Endothelial cell (in vitro differentiated cells): ENCODE measurements at regions not wholly inside any gene's neighbourhood (a gene's known extent, or its start where the extent isn't known, plus 50 kb on each side); places are given as distances from the start of the nearest gene placed in this dataset.

ENCODE experiments used
- DNase-seq: peaks from one replicate; pipeline ENCODE4 v3.0.0; 2021; ENCODE audit warnings: low spot score
- H3K27ac Mint-ChIP-seq: one replicate; pipeline ENCODE4 v1.8.0; 2021; ENCODE audit warnings: mixed read lengths, inconsistent platforms; ENCODE audit not compliant: unreplicated experiment
- H3K27me3 Mint-ChIP-seq: one replicate; pipeline ENCODE4 v1.8.0; 2021; ENCODE audit warnings: mild to moderate bottlenecking, moderate library complexity, mixed read lengths, inconsistent platforms; ENCODE audit not compliant: unreplicated experiment
- H3K36me3 Mint-ChIP-seq: one replicate; pipeline ENCODE4 v1.8.0; 2021; ENCODE audit warnings: mild to moderate bottlenecking, low read depth, mixed read lengths, inconsistent platforms; ENCODE audit not compliant: unreplicated experiment
- H3K4me1 Mint-ChIP-seq: one replicate; pipeline ENCODE4 v1.8.0; 2021; ENCODE audit warnings: mild to moderate bottlenecking, mixed read lengths, inconsistent platforms; ENCODE audit not compliant: unreplicated experiment
- H3K4me3 Mint-ChIP-seq: one replicate; pipeline ENCODE4 v1.8.0; 2021; ENCODE audit warnings: mild to moderate bottlenecking, mixed read lengths, inconsistent platforms; ENCODE audit not compliant: unreplicated experiment
- H3K9me3 Mint-ChIP-seq: one replicate; pipeline ENCODE4 v1.8.0; 2021; ENCODE audit warnings: mixed read lengths, inconsistent platforms; ENCODE audit not compliant: unreplicated experiment
- CTCF ChIP-seq: fragments of 200-600 bp; sonication (generic); IDR thresholded peaks from one replicate; pipeline ENCODE4 v1.5.0; 2021; ENCODE audit warnings: antibody characterized with exemption; ENCODE audit not compliant: unreplicated experiment

GRCh38 chr6:79818471-79818870, 128.9 kb downstream of the ELOVL4 start:
- TF ChIP-seq CTCF: no peak
- DNase-seq: no peak
- H3K36me3 Mint-ChIP-seq: no peaks in the 10 kb centered on the region
- no peaks in the 10 kb centered on the region for H3K27me3 Mint-ChIP-seq
- H3K4me3 Mint-ChIP-seq: no peak overlapping the region
- no peak overlapping the region for H3K27ac Mint-ChIP-seq
- H3K4me1 Mint-ChIP-seq: no peaks in the 10 kb centered on the region
- H3K9me3 Mint-ChIP-seq: no peaks in the 10 kb centered on the region

GRCh38 chr6:79814940-79815339, 132.4 kb downstream of the ELOVL4 start:
- no peaks in the 10 kb centered on the region for H3K9me3 Mint-ChIP-seq
- H3K4me3 Mint-ChIP-seq: no peak overlapping the region
- TF ChIP-seq CTCF: no peak
- H3K27ac Mint-ChIP-seq: no peak overlapping the region
- no peaks in the 10 kb centered on the region for H3K4me1 Mint-ChIP-seq
- DNase-seq: no peak
- no peaks in the 10 kb centered on the region for H3K27me3 Mint-ChIP-seq
- H3K36me3 Mint-ChIP-seq: no peaks in the 10 kb centered on the region

GRCh38 chr6:79813854-79814709, 133.3 kb downstream of the ELOVL4 start:
- H3K9me3 Mint-ChIP-seq: no peaks in the 10 kb centered on the region
- peak; percentile 81 for DNase-seq
- no peaks in the 10 kb centered on the region for H3K4me1 Mint-ChIP-seq
- TF ChIP-seq CTCF: peak; percentile 88
- no peaks in the 10 kb centered on the region for H3K36me3 Mint-ChIP-seq
- no peak overlapping the region for H3K27ac Mint-ChIP-seq
- H3K4me3 Mint-ChIP-seq: no peak overlapping the region
- H3K27me3 Mint-ChIP-seq: no peaks in the 10 kb centered on the region

GRCh38 chr6:79813143-79813850, 134.1 kb downstream of the ELOVL4 start:
- Mint-ChIP-seq H3K9me3 (no peaks in the 10 kb centered on the region), H3K27me3 (no peaks in the 10 kb centered on the region), H3K4me3 (no peak overlapping the region), H3K36me3 (no peaks in the 10 kb centered on the region), H3K4me1 (no peaks in the 10 kb centered on the region), H3K27ac (no peak overlapping the region)
- no peak for TF ChIP-seq CTCF
- no peak for DNase-seq

- Mint-ChIP-seq H3K27me3 (no peaks in the 10 kb centered on the region), H3K36me3 (no peaks in the 10 kb centered on the region), H3K27ac (no peak overlapping the region), H3K4me3 (no peak overlapping the region), H3K9me3 (no peaks in the 10 kb centered on the region), H3K4me1 (no peaks in the 10 kb centered on the region)
- no peak for DNase-seq
- TF ChIP-seq CTCF: no peak
Measured at GRCh38 chr6:79812195-79812594, 135.2 kb downstream of the ELOVL4 start.
